HG03439 (cell line): ENCODE measurements at regions not wholly inside any gene's neighbourhood (a gene's known extent, or its start where the extent isn't known, plus 50 kb on each side); places are given as distances from the start of the nearest gene placed in this dataset.
"Not testable (repeated sequence)": the region's sequence is repeated elsewhere in the genome, so short reads cannot be mapped to it uniquely, and the experiment has no call there.

Source experiments
- ATAC-seq: cut with Tn5 transposase; IDR thresholded peaks from one replicate; pipeline ENCODE4 v1.9.1; 2021; ENCODE audit warnings: mild to moderate bottlenecking, moderate library complexity; ENCODE audit not compliant: unreplicated experiment

GRCh38 chr4:126986828-126987227, 645.9 kb upstream of the INTU start:
- no peak for ATAC-seq

GRCh38 chr4:126991965-126992364, 640.8 kb upstream of the INTU start:
- ATAC-seq = no peak

- ATAC-seq = no peak
Measured at GRCh38 chr4:126992910-126993309, 639.8 kb upstream of the INTU start.

GRCh38 chr4:126993351-126993750, 639.4 kb upstream of the INTU start:
- no peak for ATAC-seq

- no peak for ATAC-seq
Measured at GRCh38 chr4:126995235-126995634, 637.5 kb upstream of the INTU start.

- ATAC-seq = no peak
Measured at GRCh38 chr4:127000110-127000509, 632.6 kb upstream of the INTU start.

GRCh38 chr4:127000846-127001245, 631.9 kb upstream of the INTU start:
- no peak for ATAC-seq

- no peak for ATAC-seq
Measured at GRCh38 chr4:127001933-127002332, 630.8 kb upstream of the INTU start.

- ATAC-seq = no peak
Measured at GRCh38 chr4:127006446-127006877, 626.3 kb upstream of the INTU start.

- no peak for ATAC-seq
Measured at GRCh38 chr4:127007305-127007704, 625.5 kb upstream of the INTU start.

GRCh38 chr4:127012549-127012948, 620.2 kb upstream of the INTU start:
- ATAC-seq = no peak

- ATAC-seq = no peak
Measured at GRCh38 chr4:127015667-127016117, 617.1 kb upstream of the INTU start.

- ATAC-seq = no peak
Measured at GRCh38 chr4:127018381-127018780, 614.4 kb upstream of the INTU start.

- ATAC-seq = not testable (repeated sequence)
Measured at GRCh38 chr4:127020831-127021230, 611.9 kb upstream of the INTU start.

GRCh38 chr4:127036296-127036695, 596.5 kb upstream of the INTU start:
- no peak for ATAC-seq

GRCh38 chr4:127045861-127046260, 586.9 kb upstream of the INTU start:
- ATAC-seq = no peak

- ATAC-seq = no peak
Measured at GRCh38 chr4:127047930-127048329, 584.8 kb upstream of the INTU start.

GRCh38 chr4:127048376-127049044, 584.2 kb upstream of the INTU start:
- no peak for ATAC-seq

- no peak for ATAC-seq
Measured at GRCh38 chr4:127049526-127049925, 583.2 kb upstream of the INTU start.

GRCh38 chr4:127052742-127053141, 580.0 kb upstream of the INTU start:
- no peak for ATAC-seq

- no peak for ATAC-seq
Measured at GRCh38 chr4:127055357-127055756, 577.4 kb upstream of the INTU start.

GRCh38 chr4:127069675-127070074, 563.1 kb upstream of the INTU start:
- ATAC-seq = no peak

- no peak for ATAC-seq
Measured at GRCh38 chr4:127071443-127071842, 561.3 kb upstream of the INTU start.
